MM.1S (cell line): ENCODE measurements at regions not wholly inside any gene's neighbourhood (a gene's known extent, or its start where the extent isn't known, plus 50 kb on each side); places are given as distances from the start of the nearest gene placed in this dataset.

Experiments
- DNase-seq: peaks from one replicate; pipeline ENCODE4 v3.0.0-alpha.2; 2015
- H2AFZ ChIP-seq: fragments of 300-600 bp; sonication (generic); 2 replicates; pipeline ENCODE4 v1.6.0; 2016; ENCODE audit warnings: antibody characterized with exemption, low read length
- H3F3A ChIP-seq: fragments of 300-600 bp; sonication (generic); 2 replicates; pipeline ENCODE4 v1.6.1; 2016; ENCODE audit warnings: mild to moderate bottlenecking, antibody characterized with exemption, low read length, moderate library complexity, mixed read lengths; ENCODE audit not compliant: insufficient read depth
- H3K27ac ChIP-seq: fragments of 300-600 bp; sonication (generic); 2 replicates; pipeline ENCODE4 v1.5.1; 2016; ENCODE audit warnings: mild to moderate bottlenecking, low read length
- H3K27me3 ChIP-seq: fragments of 300-600 bp; sonication (generic); replicated peaks from 2 replicates; pipeline ENCODE4 v1.6.0; 2016; ENCODE audit warnings: low read length; ENCODE audit not compliant: insufficient read depth
- H3K36me3 ChIP-seq: fragments of 300-600 bp; sonication (generic); replicated peaks from 2 replicates; pipeline ENCODE4 v1.6.1; 2016; ENCODE audit warnings: mild to moderate bottlenecking, low read length, mixed read lengths; ENCODE audit not compliant: insufficient read depth
- H3K4me1 ChIP-seq: fragments of 300-600 bp; sonication (generic); 2 replicates; pipeline ENCODE4 v1.6.1; 2016; ENCODE audit warnings: low read length, mixed read lengths
- H3K4me2 ChIP-seq: fragments of 300-600 bp; sonication (generic); 2 replicates; pipeline ENCODE4 v1.6.0; 2016; ENCODE audit warnings: low read depth, low read length
- H3K4me3 ChIP-seq: fragments of 300-600 bp; sonication (generic); 2 replicates; pipeline ENCODE4 v1.5.1; 2016; ENCODE audit warnings: low read length, mixed read lengths
- H3K79me2 ChIP-seq: fragments of 300-600 bp; sonication (generic); 2 replicates; pipeline ENCODE4 v1.6.1; 2016; ENCODE audit warnings: mixed run types, low read length, mixed read lengths
- H3K9ac ChIP-seq: fragments of 300-600 bp; sonication (generic); 2 replicates; pipeline ENCODE4 v1.6.1; 2016; ENCODE audit warnings: low read length, mixed read lengths
- H3K9me2 ChIP-seq: fragments of 300-600 bp; sonication (generic); replicated peaks from 2 replicates; pipeline ENCODE4 v1.6.1; 2016; ENCODE audit warnings: mild to moderate bottlenecking, low read length, mixed read lengths; ENCODE audit not compliant: insufficient read depth
- H3K9me3 ChIP-seq: fragments of 300-600 bp; sonication (generic); replicated peaks from 2 replicates; pipeline ENCODE4 v1.6.1; 2016; ENCODE audit warnings: mild to moderate bottlenecking, low read length, mixed read lengths; ENCODE audit not compliant: insufficient read depth
- H4K20me1 ChIP-seq: fragments of 300-600 bp; sonication (generic); 2 replicates; pipeline ENCODE4 v1.6.1; 2016; ENCODE audit warnings: mild to moderate bottlenecking, low read length, moderate library complexity, mixed read lengths; ENCODE audit not compliant: insufficient read depth
- CTCF ChIP-seq: fragments of 300-600 bp; sonication (generic); IDR thresholded peaks from 2 replicates; pipeline ENCODE4 v1.5.1; 2016; ENCODE audit warnings: antibody characterized with exemption, low read length, mixed read lengths
- EZH2 ChIP-seq: fragments of 300-600 bp; sonication (generic); optimal IDR thresholded peaks from 2 replicates; pipeline ENCODE3; 2017; ENCODE audit warnings: low read depth, mild to moderate bottlenecking, antibody characterized with exemption, low read length, mixed read lengths
- EZH2phosphoT487 ChIP-seq: fragments of 300-600 bp; sonication (generic); IDR thresholded peaks from 2 replicates; pipeline ENCODE4 v1.6.1; 2018; ENCODE audit warnings: antibody characterized with exemption, low read length

GRCh38 chr1:244236101-244236500 lies 185.0 kb downstream of the ZBTB18 start:
- Histone ChIP-seq H4K20me1 (no peaks in the 10 kb centered on the region), H3K36me3 (no peaks in the 10 kb centered on the region), H3K4me3 (no peak overlapping the region), H3K9ac (no peak overlapping the region), H3K4me2 (no peak overlapping the region), H3K27ac (no peak overlapping the region), H3K79me2 (no peaks in the 10 kb centered on the region), H3F3A (no peaks in the 10 kb centered on the region), H3K9me2 (no peaks in the 10 kb centered on the region), H2AFZ (no peak overlapping the region), H3K9me3 (no peaks in the 10 kb centered on the region), H3K4me1 (no peaks in the 10 kb centered on the region), H3K27me3 (no peaks in the 10 kb centered on the region)
- TF ChIP-seq EZH2phosphoT487 (no peak), CTCF (no peak), EZH2 (no peak)
- no peak for DNase-seq

- H3K9ac ChIP-seq, result no peak overlapping the region
- DNase-seq, result no peak
- no peaks in the 10 kb centered on the region for H3K9me3 ChIP-seq
- H3K36me3 ChIP-seq, result no peaks in the 10 kb centered on the region
- no peaks in the 10 kb centered on the region for H3K9me2 ChIP-seq
- H3K4me3 ChIP-seq, result no peak overlapping the region
- H3K27me3 ChIP-seq, result no peaks in the 10 kb centered on the region
- H3F3A ChIP-seq, result no peaks in the 10 kb centered on the region
- no peak for TF ChIP-seq EZH2
- TF ChIP-seq EZH2phosphoT487, result no peak
- no peak for TF ChIP-seq CTCF
- H3K79me2 ChIP-seq, result no peaks in the 10 kb centered on the region
- no peaks in the 10 kb centered on the region for H4K20me1 ChIP-seq
- no peaks in the 10 kb centered on the region for H3K4me1 ChIP-seq
- no peak overlapping the region for H3K27ac ChIP-seq
- H2AFZ ChIP-seq, result no peak overlapping the region
- H3K4me2 ChIP-seq, result no peak overlapping the region
Measured at GRCh38 chr1:244236721-244237120, 185.6 kb downstream of the ZBTB18 start.

- Histone ChIP-seq H2AFZ (no peak overlapping the region), H3K36me3 (no peaks in the 10 kb centered on the region), H3K9me3 (no peaks in the 10 kb centered on the region), H3K27me3 (no peaks in the 10 kb centered on the region), H3K9me2 (no peaks in the 10 kb centered on the region), H3K79me2 (no peaks in the 10 kb centered on the region), H3K4me3 (no peak overlapping the region), H3F3A (no peaks in the 10 kb centered on the region), H3K27ac (no peak overlapping the region), H3K4me2 (no peak overlapping the region), H3K4me1 (no peaks in the 10 kb centered on the region), H3K9ac (no peak overlapping the region), H4K20me1 (no peaks in the 10 kb centered on the region)
- no peak for DNase-seq
- TF ChIP-seq EZH2phosphoT487, result no peak
- no peak for TF ChIP-seq EZH2
- TF ChIP-seq CTCF, result no peak
Measured at GRCh38 chr1:244237445-244237844, 186.4 kb downstream of the ZBTB18 start.
